ENCODE measurements at regions not wholly inside any gene's neighbourhood (a gene's known extent, or its start where the extent isn't known, plus 50 kb on each side); places are given as distances from the start of the nearest gene placed in this dataset.

DNA sequence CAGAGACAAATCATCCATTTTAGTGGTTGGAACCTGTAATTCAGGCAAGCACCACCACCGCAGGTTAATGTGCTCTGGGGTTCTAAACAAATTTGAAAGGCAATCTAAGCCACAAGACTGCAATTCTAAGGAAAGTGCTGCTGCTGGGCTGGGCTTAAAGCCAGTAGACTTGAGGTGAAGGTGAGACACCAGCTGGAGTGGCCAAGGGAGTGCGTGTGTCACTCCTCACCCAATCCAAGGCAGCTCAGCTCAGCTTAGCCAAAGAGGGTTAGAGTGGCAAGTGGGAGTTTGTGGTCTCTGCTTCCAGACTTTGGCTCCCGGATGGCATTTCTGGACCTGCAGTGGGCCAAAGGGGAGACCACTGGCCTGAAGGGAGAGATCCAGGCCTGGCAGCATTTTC, 1655.6 kb downstream of the SI start:
- intact Hi-C loops (cut with DNase I) = no loop called here
- ATAC-seq (no peak), DNase-seq (no peak)
- no peak for TF ChIP-seq POLR2A (IDR thresholded peaks at IDR 0.05)
- TF ChIP-seq, protein P1, sequence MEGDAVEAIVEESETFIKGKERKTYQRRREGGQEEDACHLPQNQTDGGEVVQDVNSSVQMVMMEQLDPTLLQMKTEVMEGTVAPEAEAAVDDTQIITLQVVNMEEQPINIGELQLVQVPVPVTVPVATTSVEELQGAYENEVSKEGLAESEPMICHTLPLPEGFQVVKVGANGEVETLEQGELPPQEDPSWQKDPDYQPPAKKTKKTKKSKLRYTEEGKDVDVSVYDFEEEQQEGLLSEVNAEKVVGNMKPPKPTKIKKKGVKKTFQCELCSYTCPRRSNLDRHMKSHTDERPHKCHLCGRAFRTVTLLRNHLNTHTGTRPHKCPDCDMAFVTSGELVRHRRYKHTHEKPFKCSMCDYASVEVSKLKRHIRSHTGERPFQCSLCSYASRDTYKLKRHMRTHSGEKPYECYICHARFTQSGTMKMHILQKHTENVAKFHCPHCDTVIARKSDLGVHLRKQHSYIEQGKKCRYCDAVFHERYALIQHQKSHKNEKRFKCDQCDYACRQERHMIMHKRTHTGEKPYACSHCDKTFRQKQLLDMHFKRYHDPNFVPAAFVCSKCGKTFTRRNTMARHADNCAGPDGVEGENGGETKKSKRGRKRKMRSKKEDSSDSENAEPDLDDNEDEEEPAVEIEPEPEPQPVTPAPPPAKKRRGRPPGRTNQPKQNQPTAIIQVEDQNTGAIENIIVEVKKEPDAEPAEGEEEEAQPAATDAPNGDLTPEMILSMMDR (IDR thresholded peaks at IDR 0.05) = no peak
- H3K36me3 ChIP-seq = no peaks in the 10 kb centered on the region
- no peaks in the 10 kb centered on the region for H3K27me3 ChIP-seq
- H3K4me1 ChIP-seq = no peaks in the 10 kb centered on the region
- no peaks in the 10 kb centered on the region for H3K9me3 ChIP-seq
- H3K27ac ChIP-seq = no peak overlapping the region
- 45% methylated on average over 2 of the region's 3 CpGs for WGBS (ENCODE audit: insufficient coverage, low coverage, low lambda C conversion rate, missing lambda C conversion rate)
- H3K4me3 ChIP-seq = no peak overlapping the region

DNA sequence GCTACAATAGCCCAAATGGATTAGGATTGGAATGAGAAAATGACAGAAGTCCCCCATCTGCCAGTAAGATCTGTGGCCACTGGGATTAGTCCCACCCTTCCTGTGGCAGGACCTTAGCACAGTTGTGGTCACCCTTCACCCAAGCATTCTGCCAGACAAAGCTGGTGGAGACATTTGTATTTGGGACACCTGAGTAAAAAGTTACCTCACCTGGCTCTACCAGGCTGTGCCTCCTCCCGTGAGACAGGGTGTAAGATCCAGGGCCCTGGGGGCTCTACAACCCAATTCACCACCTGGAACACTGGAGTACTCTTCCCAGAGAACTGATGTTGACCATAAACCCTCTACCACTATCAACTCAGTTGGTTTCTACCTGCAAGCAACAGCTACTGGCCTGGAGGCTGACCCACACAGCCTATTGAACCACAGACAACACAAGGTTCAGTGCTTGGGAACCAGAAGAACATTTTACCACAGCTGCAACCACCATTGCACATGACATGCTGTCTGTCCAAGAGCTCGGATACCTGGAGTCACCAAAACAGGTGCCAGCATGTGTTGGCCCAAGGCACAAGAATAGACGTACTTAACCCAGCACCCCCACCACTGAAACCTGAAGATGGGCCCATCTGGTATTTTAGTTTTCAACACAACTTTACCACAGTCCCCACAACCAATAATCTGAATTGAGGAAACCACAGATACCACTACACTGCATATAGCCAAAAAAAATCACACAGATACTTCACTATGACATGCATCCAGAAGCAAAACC, 1686.7 kb downstream of the SI start:
- H3K36me3 ChIP-seq = no peaks in the 10 kb centered on the region
- TF ChIP-seq POLR2A (IDR thresholded peaks at IDR 0.05) = no peak
- TF ChIP-seq, protein P1 (IDR thresholded peaks at IDR 0.05) = no peak
- H3K27ac ChIP-seq = no peak overlapping the region
- no peak overlapping the region for H3K4me3 ChIP-seq
- ATAC-seq = no peak
- H3K9me3 ChIP-seq = no peaks in the 10 kb centered on the region
- no peak for DNase-seq
- intact Hi-C loops (cut with DNase I) = no loop called here
- no peaks in the 10 kb centered on the region for H3K27me3 ChIP-seq
- 71% methylated on average over 3 of the region's 3 CpGs for whole genome bisulfite sequencing (ENCODE audit: insufficient coverage, low coverage, low lambda C conversion rate, missing lambda C conversion rate)
- no peaks in the 10 kb centered on the region for H3K4me1 ChIP-seq

DNA sequence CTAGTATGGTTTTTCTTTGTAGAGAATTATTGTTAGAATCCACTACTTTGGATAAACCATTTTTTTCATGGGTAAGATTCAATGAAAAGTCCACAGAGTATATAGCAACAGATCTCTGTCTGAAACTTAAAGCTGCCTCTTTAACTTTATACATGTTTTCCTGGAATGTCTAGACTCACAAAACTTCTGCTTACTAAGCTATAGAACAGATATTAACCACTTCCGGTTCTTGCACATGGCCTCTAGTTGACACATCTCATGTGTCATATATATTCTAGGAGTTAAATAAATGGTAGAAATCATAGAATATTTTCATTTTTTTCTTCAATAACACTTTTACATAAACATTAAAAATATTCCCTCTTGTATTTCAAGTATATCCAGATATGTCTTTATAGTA, 1693.9 kb downstream of the SI start:
- intact Hi-C loops (cut with DNase I) = no loop called here
- TF ChIP-seq, protein P1 (IDR thresholded peaks at IDR 0.05) = no peak
- no peak for TF ChIP-seq POLR2A (IDR thresholded peaks at IDR 0.05)
- Histone ChIP-seq H3K36me3 (no peaks in the 10 kb centered on the region), H3K9me3 (no peaks in the 10 kb centered on the region), H3K27me3 (no peaks in the 10 kb centered on the region), H3K4me1 (no peaks in the 10 kb centered on the region), H3K27ac (no peak overlapping the region), H3K4me3 (no peak overlapping the region)
- ATAC-seq = no peak
- 40% methylated on average over 1 of the region's 1 CpG for WGBS (ENCODE audit: insufficient coverage, low coverage, low lambda C conversion rate, missing lambda C conversion rate)
- DNase-seq = no peak

DNA sequence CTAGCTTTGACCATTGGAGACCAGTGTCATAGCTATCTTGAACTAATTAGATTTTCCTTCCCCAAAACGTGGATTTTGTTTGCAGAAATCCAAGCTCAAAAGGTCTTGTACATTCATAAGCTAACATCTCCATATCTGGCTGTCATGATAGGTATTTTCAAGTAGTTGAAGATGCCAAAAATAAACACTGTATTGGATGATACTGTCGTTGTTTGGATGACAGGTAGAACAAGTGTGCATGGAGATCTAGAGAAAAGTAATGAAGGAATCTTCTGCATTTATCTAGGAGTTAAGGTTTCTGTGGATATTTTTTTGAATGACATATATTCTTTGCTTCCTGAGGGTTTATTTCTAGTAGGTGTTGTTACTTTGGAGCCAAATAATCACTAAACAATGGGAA, 1696.1 kb downstream of the SI start:
- H3K36me3 ChIP-seq = no peaks in the 10 kb centered on the region
- no peaks in the 10 kb centered on the region for H3K9me3 ChIP-seq
- no peaks in the 10 kb centered on the region for H3K27me3 ChIP-seq
- no peaks in the 10 kb centered on the region for H3K4me1 ChIP-seq
- DNase-seq (no peak), ATAC-seq (no peak)
- intact Hi-C loops (cut with DNase I) = no loop called here
- 11% methylated on average over 2 of the region's 2 CpGs for WGBS (ENCODE audit: insufficient coverage, low coverage, low lambda C conversion rate, missing lambda C conversion rate)
- H3K4me3 ChIP-seq = no peak overlapping the region
- TF ChIP-seq POLR2A (IDR thresholded peaks at IDR 0.05) = no peak
- TF ChIP-seq, protein P1 (IDR thresholded peaks at IDR 0.05) = no peak
- H3K27ac ChIP-seq = no peak overlapping the region

DNA sequence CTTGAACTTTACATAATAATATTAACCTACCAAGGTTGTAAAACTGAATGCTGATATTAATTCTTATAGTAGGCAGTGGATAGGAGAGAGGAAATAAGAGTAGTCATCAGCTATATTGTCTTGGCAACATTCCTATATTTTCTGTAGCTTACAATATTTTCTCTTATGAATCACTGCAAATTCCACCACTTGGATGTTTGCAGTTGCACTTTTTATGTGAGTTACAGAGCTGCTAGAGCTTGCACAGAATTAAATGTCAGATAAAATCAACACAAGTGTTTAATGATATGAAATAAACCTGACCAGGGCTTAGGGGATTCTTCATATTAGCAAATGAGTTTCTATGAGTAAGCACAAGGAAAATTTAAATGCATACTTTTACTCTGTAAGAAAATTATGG, 1710.1 kb downstream of the SI start:
- no peaks in the 10 kb centered on the region for H3K4me1 ChIP-seq
- H3K9me3 ChIP-seq = no peaks in the 10 kb centered on the region
- H3K4me3 ChIP-seq = no peak overlapping the region
- no peak overlapping the region for H3K27ac ChIP-seq
- TF ChIP-seq, protein P1 (IDR thresholded peaks at IDR 0.05) = no peak
- no peak for TF ChIP-seq POLR2A (IDR thresholded peaks at IDR 0.05)
- H3K27me3 ChIP-seq = no peaks in the 10 kb centered on the region
- ATAC-seq (no peak), DNase-seq (no peak)
- no peaks in the 10 kb centered on the region for H3K36me3 ChIP-seq
- intact Hi-C loops (cut with DNase I) = no loop called here
